ENCODE measurements at regions not wholly inside any gene's neighbourhood (a gene's known extent, or its start where the extent isn't known, plus 50 kb on each side); places are given as distances from the start of the nearest gene placed in this dataset.

GRCh38 chr3:180287703-180288102 is 251.0 kb upstream of the PEX5L start:
- DNase-seq = no peak

GRCh38 chr3:180288816-180289215 is 252.1 kb upstream of the PEX5L start:
- DNase-seq = no peak

DNA sequence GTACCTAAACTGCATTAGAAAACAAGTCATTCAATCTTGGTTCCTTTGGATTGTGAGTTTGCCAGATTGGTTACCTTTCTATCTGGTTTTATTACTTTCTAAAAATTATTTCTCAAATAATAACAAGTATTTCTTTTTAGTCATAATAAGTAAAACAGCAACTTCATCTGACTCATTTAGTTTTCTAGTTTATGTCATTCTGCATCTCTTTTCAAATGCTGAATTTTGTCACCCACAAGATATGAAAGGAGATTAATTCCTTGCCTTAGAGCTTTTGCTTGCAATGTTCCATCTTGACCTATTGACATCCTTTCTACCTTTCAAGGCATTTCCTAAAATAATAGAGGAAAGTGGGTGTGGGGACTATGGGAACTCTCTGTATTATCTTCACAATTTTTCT is 253.6 kb upstream of the PEX5L start:
- DNase-seq = no peak

GRCh38 chr3:180294282-180295027 is 257.7 kb upstream of the PEX5L start:
- DNase-seq = no peak

- DNase-seq = no peak
These were observed 259.1 kb upstream of the PEX5L start for GRCh38 chr3:180295811-180296210.

DNA sequence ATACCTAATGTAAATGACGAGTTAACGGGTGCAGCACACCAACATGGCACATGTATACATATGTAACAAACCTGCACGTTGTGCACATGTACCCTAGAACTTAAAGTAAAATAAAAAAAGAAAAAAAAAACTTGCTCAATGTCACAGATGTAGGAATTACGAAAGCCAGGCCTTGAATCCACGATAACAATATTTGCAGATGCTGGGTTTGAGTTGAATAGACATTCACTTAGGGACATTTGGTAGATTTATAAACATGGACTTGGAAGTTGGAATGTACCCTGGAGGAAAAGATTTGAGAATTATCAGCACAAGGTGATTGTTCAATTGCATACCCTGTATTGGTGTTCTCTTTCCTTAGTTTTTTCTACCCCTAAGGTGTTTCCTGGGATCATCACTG is 260.2 kb upstream of the PEX5L start:
- no peak for DNase-seq

GRCh38 chr3:180306155-180306554 is 269.4 kb upstream of the PEX5L start:
- no peak for DNase-seq

DNA sequence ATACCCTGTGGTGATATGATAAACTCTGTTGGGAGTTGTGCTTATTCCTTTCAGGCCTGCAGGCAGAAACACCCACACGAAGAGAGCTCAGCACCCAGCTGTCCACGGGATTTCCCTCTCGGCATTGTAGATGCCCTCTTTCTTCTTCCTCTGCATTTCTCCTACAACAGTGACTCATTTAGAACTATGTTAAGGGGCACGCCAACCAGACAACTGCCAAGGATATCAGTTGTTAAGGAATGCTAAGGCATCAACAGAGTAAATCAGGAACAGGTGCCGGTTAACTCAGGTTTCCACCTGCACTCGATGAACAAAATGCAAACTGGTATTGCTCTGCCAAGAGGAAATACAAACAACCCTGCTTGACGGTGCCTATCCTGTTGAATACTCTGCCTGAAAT is 270.0 kb upstream of the PEX5L start:
- no peak for DNase-seq

DNA sequence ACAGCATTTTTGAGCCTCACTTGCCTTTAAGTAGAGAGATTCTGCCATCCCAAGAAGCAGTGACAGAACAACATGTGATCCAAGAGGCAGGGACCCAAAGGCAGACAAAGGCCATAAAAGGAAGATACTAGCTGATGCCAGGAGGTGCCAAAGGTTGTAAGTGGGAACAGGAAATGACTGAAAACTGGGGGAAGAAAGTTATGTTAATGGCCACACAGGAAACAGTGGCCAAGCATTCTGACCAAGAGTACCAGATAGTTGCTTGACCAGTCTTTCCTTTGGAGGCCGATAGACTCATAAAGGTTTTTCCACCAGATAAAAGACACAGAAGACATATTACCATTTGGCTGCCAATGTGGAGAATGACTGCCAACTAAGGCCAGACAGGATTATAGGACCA is 274.5 kb upstream of the PEX5L start:
- no peak for DNase-seq

DNA sequence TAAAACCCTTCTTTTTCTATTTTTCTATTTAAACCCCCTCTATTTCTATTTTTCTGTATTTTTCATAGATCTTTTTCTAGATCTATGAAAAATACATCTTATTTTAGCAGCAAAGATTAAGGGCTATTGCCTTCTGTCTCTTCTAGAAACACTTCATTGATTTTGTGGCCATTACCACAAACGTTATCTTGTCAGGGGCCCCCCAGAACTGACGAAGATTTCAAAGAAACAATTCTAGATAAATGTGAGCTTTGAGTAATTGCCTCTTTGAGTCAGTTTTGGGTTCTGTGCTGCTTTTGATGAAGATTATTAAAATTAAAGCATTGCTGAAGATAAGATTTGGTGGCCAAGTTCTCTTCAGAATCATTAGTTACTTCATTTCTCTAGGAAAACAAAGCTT is 279.6 kb upstream of the PEX5L start:
- DNase-seq = no peak

DNA sequence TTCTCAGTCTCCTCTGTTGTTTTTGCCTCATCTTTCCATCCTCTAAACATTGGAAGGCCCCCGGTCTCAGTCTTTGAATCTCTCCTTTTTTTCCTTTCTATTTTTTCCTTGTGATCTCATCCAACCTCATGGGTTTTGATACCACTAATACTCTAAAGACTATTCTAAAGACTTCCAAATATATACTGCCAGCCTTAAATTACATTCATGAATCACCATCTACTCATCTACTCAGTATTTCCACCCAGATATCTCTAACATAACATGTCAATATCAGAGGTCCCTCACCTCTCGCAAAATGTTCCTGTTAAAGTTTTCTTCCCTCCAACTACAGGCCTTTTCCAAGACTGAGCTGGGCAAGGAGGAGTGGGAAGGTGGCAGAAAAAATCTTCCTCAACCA is 282.5 kb upstream of the TTC14 start:
- DNase-seq = no peak

- no peak for DNase-seq
These were observed 281.3 kb upstream of the TTC14 start for GRCh38 chr3:180320631-180321030.

DNA sequence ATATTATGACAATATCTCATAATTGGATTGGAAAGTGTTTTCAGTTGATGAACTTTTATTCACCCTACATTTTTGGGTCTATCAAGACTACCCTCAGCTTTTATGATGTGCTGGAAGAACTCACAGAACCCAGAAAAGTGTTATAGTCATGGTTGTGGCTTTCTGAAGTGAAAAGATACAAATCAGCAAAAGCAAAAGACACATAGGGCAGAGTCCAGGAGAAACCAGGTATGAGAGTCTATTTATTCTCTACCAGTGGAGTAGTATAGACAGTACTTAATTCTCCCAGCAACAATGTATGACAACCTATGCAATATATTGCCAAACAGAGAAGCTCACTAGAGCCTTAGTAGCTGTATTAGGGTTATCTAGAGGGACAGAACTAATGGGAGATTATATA is 280.4 kb upstream of the TTC14 start:
- no peak for DNase-seq

- no peak for DNase-seq
These were observed 279.1 kb upstream of the TTC14 start for GRCh38 chr3:180322829-180323228.

DNA sequence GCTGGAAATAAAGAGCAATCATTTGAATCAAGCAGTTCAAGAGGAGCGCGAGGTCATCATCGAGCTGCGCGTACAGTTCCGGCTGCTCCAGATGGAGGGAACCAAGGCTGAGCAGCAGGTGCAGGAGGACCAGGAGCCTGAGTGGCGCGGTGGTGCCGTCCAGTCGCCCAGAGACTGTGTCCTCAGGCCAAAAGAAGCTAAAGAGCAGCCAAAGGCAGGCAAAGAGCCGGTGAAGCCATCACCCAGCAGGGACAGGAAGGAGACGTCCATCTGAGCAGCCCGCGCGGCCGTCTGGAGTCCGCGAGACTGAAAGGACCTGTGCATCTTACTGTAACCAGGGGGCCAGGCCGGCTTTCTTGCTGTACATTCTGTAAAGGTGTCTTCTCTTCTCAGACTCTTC is 277.2 kb upstream of the TTC14 start:
- no peak for DNase-seq

DNA sequence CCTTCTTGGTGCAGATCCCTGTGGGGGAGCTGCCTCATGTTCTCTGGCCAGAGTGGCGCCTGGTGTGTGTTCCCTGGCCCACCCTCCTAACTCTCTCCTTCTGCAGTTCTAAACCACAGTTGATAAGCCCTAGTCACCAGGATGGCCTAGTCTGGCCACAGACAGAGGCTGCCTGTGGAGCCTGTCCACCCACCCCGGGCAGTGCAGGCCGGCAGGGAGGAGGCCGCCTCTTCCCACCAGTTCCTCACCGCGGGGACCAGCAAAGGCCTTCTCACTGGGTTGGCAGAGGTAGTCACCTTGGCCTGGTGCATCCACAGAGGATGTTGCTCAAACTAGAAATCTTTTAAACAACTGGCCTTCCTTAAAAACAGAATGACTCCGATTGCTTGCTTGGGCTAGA is 276.4 kb upstream of the TTC14 start:
- no peak for DNase-seq

DNA sequence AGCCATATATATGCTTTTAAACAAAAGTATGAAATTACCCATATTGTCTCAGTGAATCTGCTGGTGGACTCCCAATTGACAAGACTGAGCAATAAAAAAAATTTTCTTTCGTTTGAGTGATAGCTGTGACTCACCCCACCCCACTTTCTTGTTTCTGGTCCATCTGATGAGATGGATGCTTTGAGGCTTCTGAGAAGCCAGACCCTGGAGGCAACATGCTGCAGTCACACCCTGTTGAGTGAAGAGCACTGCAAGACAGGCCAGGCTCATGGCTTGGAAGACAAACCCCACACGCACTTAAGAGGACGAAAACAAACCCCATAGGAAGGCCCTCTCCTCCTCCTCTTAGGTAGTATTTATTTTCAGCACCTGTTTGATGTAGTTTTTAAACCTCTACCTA is 276.0 kb upstream of the TTC14 start:
- no peak for DNase-seq

DNA sequence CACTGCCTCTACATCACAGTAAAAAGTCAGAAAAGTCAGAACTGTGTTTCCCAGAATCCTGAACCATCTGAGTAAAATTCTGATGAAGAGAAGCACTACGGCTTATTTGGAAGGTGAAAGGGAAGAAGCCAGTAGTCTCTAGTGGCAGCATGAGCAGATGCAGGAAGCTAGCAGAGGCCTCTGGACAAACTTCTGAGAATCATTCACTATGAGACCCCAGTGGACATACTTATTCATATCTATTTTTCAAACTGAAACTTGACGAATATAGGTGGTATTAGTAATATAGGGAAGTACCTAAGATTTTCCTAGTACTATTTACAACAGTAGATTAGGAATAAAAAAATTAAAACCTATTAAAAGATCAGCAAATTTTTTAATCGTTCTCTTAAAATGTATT is 272.8 kb upstream of the TTC14 start:
- DNase-seq = no peak

DNA sequence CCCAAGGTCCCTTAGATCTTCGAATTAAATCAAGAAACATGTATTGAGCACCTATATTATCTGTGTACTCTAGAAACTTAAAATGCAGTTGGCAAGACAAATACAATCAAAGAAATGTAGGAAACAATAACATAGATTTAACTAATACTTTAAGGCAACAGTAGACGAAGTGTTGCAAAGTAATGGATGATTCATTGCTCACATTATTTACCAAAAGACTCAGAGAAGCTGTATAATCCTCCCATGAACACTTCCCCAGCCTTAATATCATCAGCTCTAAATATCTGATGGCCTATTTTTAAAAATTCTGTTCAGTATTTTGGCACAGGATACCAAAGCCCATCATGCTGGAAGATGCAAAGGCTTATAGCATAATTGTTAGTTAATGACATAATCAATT is 272.1 kb upstream of the TTC14 start:
- no peak for DNase-seq

DNA sequence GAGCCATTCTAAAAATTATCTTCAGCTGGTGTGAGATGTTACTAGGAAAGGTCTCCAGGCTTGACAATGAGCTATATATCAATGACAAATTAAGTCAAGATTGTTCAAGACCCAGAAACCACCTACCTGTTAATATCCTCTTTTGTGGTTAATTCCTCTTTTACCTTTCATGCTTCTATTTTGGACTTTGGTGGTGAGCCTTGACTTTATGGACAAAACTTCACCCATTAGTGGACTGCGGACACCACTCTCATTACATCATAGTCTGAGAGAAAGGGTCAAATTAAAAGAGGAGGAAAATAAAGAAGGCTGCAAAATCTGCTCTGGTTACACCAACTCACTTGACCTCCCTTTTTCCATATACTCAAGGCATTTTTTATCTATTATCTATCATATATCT is 271.5 kb upstream of the TTC14 start:
- DNase-seq = no peak

GRCh38 chr3:180332608-180333007 is 269.4 kb upstream of the TTC14 start:
- DNase-seq = no peak

GRCh38 chr3:180335050-180335449 is 266.9 kb upstream of the TTC14 start:
- no peak for DNase-seq

- no peak for DNase-seq
These were observed 261.6 kb upstream of the TTC14 start for GRCh38 chr3:180340395-180340794.

DNA sequence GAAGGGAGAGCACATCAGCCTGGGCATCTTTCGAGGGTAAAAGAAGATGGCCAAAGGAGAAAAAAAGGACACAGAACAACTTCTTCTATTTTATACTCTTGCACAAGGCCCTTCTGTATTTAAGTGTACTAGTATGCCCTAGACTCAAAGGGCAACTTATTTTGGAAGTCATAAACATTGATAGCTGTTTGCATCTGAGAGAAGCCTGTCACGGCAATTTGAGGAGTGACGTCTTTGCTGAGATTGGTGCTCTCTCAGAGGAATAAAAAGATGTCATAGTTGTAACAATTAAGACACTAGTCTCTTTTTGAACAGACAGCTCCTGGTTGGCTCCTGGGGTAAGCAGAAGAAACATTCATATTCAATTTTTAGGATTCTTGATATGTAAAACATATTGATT is 260.4 kb upstream of the TTC14 start:
- no peak for DNase-seq

- no peak for DNase-seq
These were observed 250.4 kb upstream of the TTC14 start for GRCh38 chr3:180351601-180352000.

GRCh38 chr3:180352261-180352660 is 249.7 kb upstream of the TTC14 start:
- DNase-seq = no peak

All from NCI-H1436 treated with DMSO at 0.1 percent for 48 hours (cell line).